Astrocyte of the spinal cord (primary cell): ENCODE measurements at regions not wholly inside any gene's neighbourhood (a gene's known extent, or its start where the extent isn't known, plus 50 kb on each side); places are given as distances from the start of the nearest gene placed in this dataset.

ENCODE experiments used
- DNase-seq: peaks from one replicate; pipeline ENCODE4 v3.0.0; 2011; ENCODE audit warnings: low read depth, low spot score
- H3K4me3 ChIP-seq: 2 replicates; pipeline ENCODE4 v1.5.1; 2011; ENCODE audit warnings: low read depth, mild to moderate bottlenecking, low read length, moderate library complexity
- CTCF ChIP-seq: IDR thresholded peaks from 2 replicates; pipeline ENCODE4 v1.5.1; 2012; ENCODE audit warnings: low read depth, mild to moderate bottlenecking, low read length, inconsistent platforms
- in situ Hi-C: cut with HindIII; loops from 2 replicates; pipeline ENCODE4 v1.10.0; 2017; ENCODE audit warnings: low sequenced_read_pairs

- TF ChIP-seq CTCF: no peak
These were observed 207.7 kb upstream of the CRIM1 start for GRCh38 chr2:36147670-36148390.

GRCh38 chr2:36146765-36147164, 208.8 kb upstream of the CRIM1 start:
- DNase-seq: no peak
- no peak overlapping the region for H3K4me3 ChIP-seq
- in situ Hi-C loops: no loop called here
- no peak for TF ChIP-seq CTCF

More at GRCh38 chr2:36147670-36148390, 207.7 kb upstream of the CRIM1 start:
- H3K4me3 ChIP-seq: no peak overlapping the region
- in situ Hi-C loops: no loop called here
- no peak for DNase-seq

- H3K4me3 ChIP-seq: no peak overlapping the region
- no peak for TF ChIP-seq CTCF
- DNase-seq: no peak
- in situ Hi-C loops: no loop called here
These were observed 215.2 kb upstream of the CRIM1 start for GRCh38 chr2:36140391-36140790.

- DNase-seq: no peak
- in situ Hi-C loops: no loop called here
- no peak for TF ChIP-seq CTCF
- H3K4me3 ChIP-seq: no peak overlapping the region
These were observed 218.0 kb upstream of the CRIM1 start for GRCh38 chr2:36137612-36138011.

GRCh38 chr2:36134281-36134680, 221.3 kb upstream of the CRIM1 start:
- in situ Hi-C loops: no loop called here
- no peak for DNase-seq
- no peak overlapping the region for H3K4me3 ChIP-seq
- TF ChIP-seq CTCF: no peak

- no peak for DNase-seq
- in situ Hi-C loops: no loop called here
These were observed 227.2 kb upstream of the CRIM1 start for GRCh38 chr2:36128359-36128758.

More at GRCh38 chr2:36128359-36128758, 227.2 kb upstream of the CRIM1 start:
- H3K4me3 ChIP-seq: no peak overlapping the region
- TF ChIP-seq CTCF: no peak
